Bronchial epithelial cell (primary cell): ENCODE measurements at regions not wholly inside any gene's neighbourhood (a gene's known extent, or its start where the extent isn't known, plus 50 kb on each side); places are given as distances from the start of the nearest gene placed in this dataset.

Experiments used
- DNase-seq: peaks from one replicate; pipeline ENCODE4 v3.0.0-alpha.2; 2010; ENCODE audit warnings: low read depth
- FAIRE-seq: peaks from 2 replicates; lab custom pipeline; 2011; peaks lifted over from hg19 to GRCh38; lab: Jason Lieb, UNC
- H3K27me3 ChIP-seq: 2 replicates; pipeline ENCODE4 v1.5.1; 2011; ENCODE audit warnings: low read length; ENCODE audit not compliant: control insufficient read depth, insufficient read depth
- H3K36me3 ChIP-seq: 2 replicates; pipeline ENCODE4 v1.5.1; 2011; ENCODE audit warnings: low read length; ENCODE audit not compliant: control insufficient read depth, insufficient read depth
- H3K4me3 ChIP-seq: 2 replicates; pipeline ENCODE4 v1.5.1; 2011; ENCODE audit warnings: mild to moderate bottlenecking, low read depth, low read length, control low read depth
- TF ChIP-seq, protein P1 (sequence below): IDR thresholded peaks from 2 replicates; pipeline ENCODE4 v1.5.1; 2011; ENCODE audit warnings: mild to moderate bottlenecking, moderate library complexity, low read length, control low read depth, inconsistent platforms; ENCODE audit not compliant: insufficient read depth, severe bottlenecking

DNA sequence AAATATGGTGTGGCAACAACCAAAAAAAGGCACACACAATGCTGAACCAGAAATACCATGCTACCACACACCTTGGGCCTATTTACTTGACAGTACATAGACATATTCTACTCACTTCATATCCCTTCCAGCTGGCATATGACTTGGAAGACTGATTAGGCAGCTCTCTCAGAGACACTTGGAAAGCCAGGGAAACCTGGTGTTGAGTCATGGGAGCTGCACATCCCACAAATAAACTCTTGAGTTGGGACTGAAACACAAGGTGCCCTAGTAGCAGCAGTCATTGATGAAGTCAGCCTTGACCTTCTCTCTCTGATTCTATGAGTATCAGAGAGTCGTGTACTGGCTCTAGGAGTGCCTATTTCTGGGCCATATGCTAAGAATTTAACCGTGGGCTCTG, 776.6 kb upstream of the LCORL start:
- FAIRE-seq, result no peak
- TF ChIP-seq, protein P1, sequence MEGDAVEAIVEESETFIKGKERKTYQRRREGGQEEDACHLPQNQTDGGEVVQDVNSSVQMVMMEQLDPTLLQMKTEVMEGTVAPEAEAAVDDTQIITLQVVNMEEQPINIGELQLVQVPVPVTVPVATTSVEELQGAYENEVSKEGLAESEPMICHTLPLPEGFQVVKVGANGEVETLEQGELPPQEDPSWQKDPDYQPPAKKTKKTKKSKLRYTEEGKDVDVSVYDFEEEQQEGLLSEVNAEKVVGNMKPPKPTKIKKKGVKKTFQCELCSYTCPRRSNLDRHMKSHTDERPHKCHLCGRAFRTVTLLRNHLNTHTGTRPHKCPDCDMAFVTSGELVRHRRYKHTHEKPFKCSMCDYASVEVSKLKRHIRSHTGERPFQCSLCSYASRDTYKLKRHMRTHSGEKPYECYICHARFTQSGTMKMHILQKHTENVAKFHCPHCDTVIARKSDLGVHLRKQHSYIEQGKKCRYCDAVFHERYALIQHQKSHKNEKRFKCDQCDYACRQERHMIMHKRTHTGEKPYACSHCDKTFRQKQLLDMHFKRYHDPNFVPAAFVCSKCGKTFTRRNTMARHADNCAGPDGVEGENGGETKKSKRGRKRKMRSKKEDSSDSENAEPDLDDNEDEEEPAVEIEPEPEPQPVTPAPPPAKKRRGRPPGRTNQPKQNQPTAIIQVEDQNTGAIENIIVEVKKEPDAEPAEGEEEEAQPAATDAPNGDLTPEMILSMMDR, result no peak

DNA sequence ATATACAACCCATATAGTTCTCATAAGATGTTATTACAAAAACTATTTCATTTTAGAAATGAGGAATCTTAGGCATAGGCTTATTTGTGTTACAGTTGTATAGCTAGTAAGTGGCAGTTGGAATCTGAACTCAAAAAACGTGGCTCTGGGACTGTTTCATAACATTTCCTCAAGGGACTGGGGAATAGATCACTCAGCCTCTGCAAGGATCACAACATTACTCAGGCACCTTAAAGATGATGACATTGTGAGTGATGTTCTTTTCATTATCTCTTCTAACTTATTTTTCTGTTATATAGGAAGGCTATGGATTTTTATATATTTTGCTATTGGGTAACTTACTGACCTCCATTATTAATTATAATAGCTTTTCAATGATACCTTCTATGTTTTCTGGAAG, 774.2 kb upstream of the LCORL start:
- no peak for DNase-seq

More for the DNA sequence above, 776.6 kb upstream of the LCORL start:
- Histone ChIP-seq H3K27me3 (no peaks in the 10 kb centered on the region), H3K4me3 (no peak overlapping the region), H3K36me3 (no peaks in the 10 kb centered on the region)
- DNase-seq, result no peak

DNA sequence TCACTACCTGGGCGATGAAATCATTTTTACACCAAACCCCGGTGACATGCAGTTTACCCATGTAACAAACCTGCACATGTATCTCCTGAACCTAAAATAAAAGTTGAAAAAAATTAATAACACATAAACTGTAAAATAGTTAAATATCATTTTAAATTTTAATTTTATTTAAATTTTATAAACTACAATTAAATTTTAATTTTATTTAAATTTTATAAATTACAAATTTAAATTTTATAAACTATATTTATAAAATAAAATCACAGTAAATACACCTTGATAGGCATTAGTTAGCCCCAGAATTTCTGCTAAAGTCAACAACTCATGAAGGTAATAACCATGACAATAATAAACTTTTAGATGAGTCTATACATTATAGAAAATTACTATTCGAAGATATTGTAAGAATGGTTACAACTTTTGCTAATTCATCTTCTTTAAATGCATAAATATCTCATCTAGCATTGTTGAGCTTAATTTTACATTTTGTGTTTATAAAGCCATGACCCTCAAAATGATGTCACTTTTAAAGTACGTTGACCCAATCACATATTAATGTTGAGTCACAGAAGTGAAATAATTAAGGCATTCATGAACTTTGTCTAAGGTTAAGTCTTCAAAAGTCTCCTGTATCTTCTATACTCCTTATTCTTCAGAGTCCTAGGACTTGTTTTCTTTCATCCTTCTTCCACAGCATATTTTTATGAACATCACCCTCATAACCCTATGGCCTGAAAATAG, 755.8 kb upstream of the LCORL start:
- Histone ChIP-seq H3K27me3 (no peaks in the 10 kb centered on the region), H3K36me3 (no peaks in the 10 kb centered on the region), H3K4me3 (no peak overlapping the region)
- no peak for FAIRE-seq
- no peak for DNase-seq
- TF ChIP-seq, protein P1, result no peak

More for the DNA sequence above, 774.2 kb upstream of the LCORL start:
- FAIRE-seq, result no peak
- TF ChIP-seq, protein P1, result no peak
- Histone ChIP-seq H3K27me3 (no peaks in the 10 kb centered on the region), H3K4me3 (no peak overlapping the region), H3K36me3 (no peaks in the 10 kb centered on the region)

DNA sequence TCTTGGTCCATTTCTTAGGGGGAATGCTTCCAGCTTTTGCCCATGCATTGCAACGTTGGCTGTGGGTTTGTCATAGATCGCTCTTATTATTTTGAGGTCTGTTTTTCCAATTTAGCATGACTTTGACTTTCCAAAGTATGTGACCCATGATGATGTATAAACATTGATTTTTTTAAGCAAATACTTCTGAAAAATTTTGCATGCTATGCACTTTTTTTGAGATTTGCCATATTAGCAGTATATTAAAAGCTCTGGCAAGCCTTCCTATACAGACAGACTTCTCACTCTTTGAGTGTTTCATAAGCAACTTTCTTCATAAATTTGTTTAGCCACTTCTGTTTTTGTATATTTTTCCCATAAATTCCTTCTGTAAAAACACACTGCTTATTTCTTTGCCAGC, 746.4 kb upstream of the LCORL start:
- no peak for DNase-seq
- H3K4me3 ChIP-seq, result no peak overlapping the region
- FAIRE-seq, result no peak
- no peaks in the 10 kb centered on the region for H3K27me3 ChIP-seq
- no peaks in the 10 kb centered on the region for H3K36me3 ChIP-seq
- TF ChIP-seq, protein P1, result no peak

DNA sequence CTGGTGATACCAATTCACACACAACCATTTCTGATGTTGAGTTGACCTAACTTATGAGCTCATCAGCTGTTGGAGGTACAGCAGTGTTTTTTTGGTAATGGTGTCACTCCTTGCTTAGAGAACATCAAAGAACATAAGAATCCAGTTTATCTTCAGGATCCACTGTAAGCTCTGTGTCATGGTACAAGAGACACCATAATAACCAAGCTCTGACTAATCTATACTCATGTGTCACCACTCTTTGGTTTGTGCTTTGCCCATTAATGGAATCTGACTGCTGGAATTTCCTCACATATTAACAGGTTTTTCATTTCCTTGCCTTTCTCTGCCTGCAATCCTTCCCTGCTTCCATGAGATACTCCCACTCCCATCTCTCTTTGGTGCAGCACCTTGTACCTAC, 735.1 kb upstream of the LCORL start:
- FAIRE-seq, result no peak
- Histone ChIP-seq H3K4me3 (no peak overlapping the region), H3K27me3 (no peaks in the 10 kb centered on the region), H3K36me3 (no peaks in the 10 kb centered on the region)
- TF ChIP-seq, protein P1, result no peak
- DNase-seq, result peak; percentile 1

DNA sequence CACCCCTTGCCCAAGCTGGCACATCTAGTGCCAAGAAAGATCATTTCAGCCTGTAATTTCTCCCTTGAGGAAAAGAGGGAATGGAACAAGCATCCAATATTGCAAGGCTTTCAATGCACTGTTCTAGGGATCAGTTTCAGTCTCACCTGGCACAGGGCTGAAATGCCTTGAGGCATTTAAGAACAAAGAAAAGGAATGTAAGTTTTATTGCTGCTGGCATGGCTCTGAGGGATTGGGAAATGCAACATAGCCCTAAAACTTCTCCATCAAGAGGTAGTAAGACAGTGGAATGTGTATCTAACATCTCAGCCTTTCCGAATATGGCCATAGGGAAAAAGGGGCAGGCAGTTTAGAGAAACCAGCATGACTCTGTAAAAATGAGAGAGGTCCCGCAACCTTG, 732.6 kb upstream of the LCORL start:
- Histone ChIP-seq H3K4me3 (no peak overlapping the region), H3K36me3 (no peaks in the 10 kb centered on the region), H3K27me3 (no peaks in the 10 kb centered on the region)
- DNase-seq (no peak), FAIRE-seq (no peak)
- TF ChIP-seq, protein P1, result no peak
